Activated naive CD8-positive, alpha-beta T cell treated with anti-CD3 and anti-CD28 coated beads for 36 hours (primary cell): ENCODE measurements at regions not wholly inside any gene's neighbourhood (a gene's known extent, or its start where the extent isn't known, plus 50 kb on each side); places are given as distances from the start of the nearest gene placed in this dataset.
"Not testable (repeated sequence)": the region's sequence is repeated elsewhere in the genome, so short reads cannot be mapped to it uniquely, and the experiment has no call there.

Experiments
- DNase-seq: peaks from one replicate; pipeline ENCODE4 v3.0.0; 2021
- H3K27ac Mint-ChIP-seq: one replicate; pipeline ENCODE4 v1.8.0; 2022; ENCODE audit warnings: mild to moderate bottlenecking, moderate library complexity, mixed read lengths
- H3K27me3 Mint-ChIP-seq: one replicate; pipeline ENCODE4 v1.8.0; 2022; ENCODE audit warnings: mild to moderate bottlenecking, mixed read lengths
- H3K36me3 Mint-ChIP-seq: one replicate; pipeline ENCODE4 v1.8.0; 2021; ENCODE audit warnings: mild to moderate bottlenecking, mixed read lengths
- H3K4me1 Mint-ChIP-seq: one replicate; pipeline ENCODE4 v1.8.0; 2021; ENCODE audit warnings: mixed read lengths
- H3K4me3 Mint-ChIP-seq: one replicate; pipeline ENCODE4 v1.8.0; 2022; ENCODE audit warnings: mild to moderate bottlenecking, moderate library complexity, mixed read lengths
- H3K9me3 Mint-ChIP-seq: one replicate; pipeline ENCODE4 v1.8.0; 2022; ENCODE audit warnings: mixed read lengths

GRCh38 chr1:234899041-234899729, 229.5 kb downstream of the TOMM20 start:
- H3K9me3 Mint-ChIP-seq, result no peaks in the 10 kb centered on the region
- H3K27ac Mint-ChIP-seq, result no peak overlapping the region
- no peak for DNase-seq
- H3K4me1 Mint-ChIP-seq, result peaks cover 15% of the 10 kb centered on the region
- H3K4me3 Mint-ChIP-seq, result no peak overlapping the region
- no peaks in the 10 kb centered on the region for H3K36me3 Mint-ChIP-seq
- H3K27me3 Mint-ChIP-seq, result no peaks in the 10 kb centered on the region

- H3K27ac Mint-ChIP-seq, result no peak overlapping the region
- H3K9me3 Mint-ChIP-seq, result no peaks in the 10 kb centered on the region
- H3K27me3 Mint-ChIP-seq, result no peaks in the 10 kb centered on the region
- H3K4me3 Mint-ChIP-seq, result no peak overlapping the region
- no peak for DNase-seq
- H3K4me1 Mint-ChIP-seq, result peaks cover 21% of the 10 kb centered on the region
- no peaks in the 10 kb centered on the region for H3K36me3 Mint-ChIP-seq
These were observed 230.1 kb downstream of the TOMM20 start for GRCh38 chr1:234898455-234899033.

GRCh38 chr1:234897754-234898454, 230.7 kb downstream of the TOMM20 start:
- no peaks in the 10 kb centered on the region for H3K36me3 Mint-ChIP-seq
- no peak overlapping the region for H3K4me3 Mint-ChIP-seq
- no peaks in the 10 kb centered on the region for H3K27me3 Mint-ChIP-seq
- H3K4me1 Mint-ChIP-seq, result peaks cover 22% of the 10 kb centered on the region
- no peak for DNase-seq
- H3K27ac Mint-ChIP-seq, result no peak overlapping the region
- H3K9me3 Mint-ChIP-seq, result no peaks in the 10 kb centered on the region

GRCh38 chr1:234897390-234897749, 231.3 kb downstream of the TOMM20 start:
- Mint-ChIP-seq H3K36me3 (no peaks in the 10 kb centered on the region), H3K4me3 (no peak overlapping the region), H3K27ac (no peak overlapping the region), H3K9me3 (no peaks in the 10 kb centered on the region), H3K27me3 (no peaks in the 10 kb centered on the region), H3K4me1 (peaks cover 20% of the 10 kb centered on the region)
- DNase-seq, result no peak

- H3K4me1 Mint-ChIP-seq, result peaks cover 20% of the 10 kb centered on the region
These were observed 231.9 kb downstream of the TOMM20 start for GRCh38 chr1:234896477-234897389.

GRCh38 chr1:234893725-234894630, 234.7 kb downstream of the TOMM20 start:
- Mint-ChIP-seq H3K27ac (no peak overlapping the region), H3K4me1 (peaks cover 26% of the 10 kb centered on the region), H3K27me3 (peaks cover 4% of the 10 kb centered on the region), H3K4me3 (no peak overlapping the region), H3K9me3 (no peaks in the 10 kb centered on the region), H3K36me3 (no peaks in the 10 kb centered on the region)
- peak; percentile 23 for DNase-seq

More at GRCh38 chr1:234896477-234897389, 231.9 kb downstream of the TOMM20 start:
- no peak for DNase-seq
- Mint-ChIP-seq H3K9me3 (no peaks in the 10 kb centered on the region), H3K27me3 (no peaks in the 10 kb centered on the region), H3K27ac (no peak overlapping the region), H3K4me3 (no peak overlapping the region), H3K36me3 (no peaks in the 10 kb centered on the region)

- no peak for DNase-seq
- Mint-ChIP-seq H3K9me3 (peaks cover 2% of the 10 kb centered on the region), H3K27ac (no peak overlapping the region), H3K36me3 (no peaks in the 10 kb centered on the region), H3K4me1 (peaks cover 26% of the 10 kb centered on the region), H3K27me3 (peaks cover 4% of the 10 kb centered on the region), H3K4me3 (no peak overlapping the region)
These were observed 235.3 kb downstream of the TOMM20 start for GRCh38 chr1:234893359-234893724.

GRCh38 chr1:234892642-234893041, 236.0 kb downstream of the TOMM20 start:
- no peak overlapping the region for H3K4me3 Mint-ChIP-seq
- H3K9me3 Mint-ChIP-seq, result peaks cover 4% of the 10 kb centered on the region
- no peaks in the 10 kb centered on the region for H3K36me3 Mint-ChIP-seq
- no peak for DNase-seq
- no peak overlapping the region for H3K27ac Mint-ChIP-seq
- H3K27me3 Mint-ChIP-seq, result peaks cover 4% of the 10 kb centered on the region
- H3K4me1 Mint-ChIP-seq, result peaks cover 26% of the 10 kb centered on the region

GRCh38 chr1:234891427-234891826, 237.2 kb downstream of the TOMM20 start:
- H3K4me3 Mint-ChIP-seq, result no peak overlapping the region
- H3K27me3 Mint-ChIP-seq, result peaks cover 4% of the 10 kb centered on the region
- no peak overlapping the region for H3K27ac Mint-ChIP-seq
- H3K36me3 Mint-ChIP-seq, result no peaks in the 10 kb centered on the region
- H3K4me1 Mint-ChIP-seq, result peaks cover 30% of the 10 kb centered on the region
- H3K9me3 Mint-ChIP-seq, result peaks cover 4% of the 10 kb centered on the region
- no peak for DNase-seq

- Mint-ChIP-seq H3K4me1 (peaks cover 30% of the 10 kb centered on the region), H3K9me3 (peaks cover 4% of the 10 kb centered on the region), H3K36me3 (no peaks in the 10 kb centered on the region), H3K27me3 (peaks cover 4% of the 10 kb centered on the region), H3K27ac (no peak overlapping the region), H3K4me3 (no peak overlapping the region)
- DNase-seq, result no peak
These were observed 239.0 kb downstream of the TOMM20 start for GRCh38 chr1:234889643-234890042.

- H3K4me3 Mint-ChIP-seq, DNase-seq, H3K36me3 Mint-ChIP-seq, H3K27ac Mint-ChIP-seq, H3K9me3 Mint-ChIP-seq, H3K27me3 Mint-ChIP-seq: not testable (repeated sequence)
- peaks cover 18% of the 10 kb centered on the region for H3K4me1 Mint-ChIP-seq
These were observed 240.4 kb downstream of the TOMM20 start for GRCh38 chr1:234888247-234888646.

- Mint-ChIP-seq H3K27ac (no peak overlapping the region), H3K27me3 (peaks cover 4% of the 10 kb centered on the region), H3K4me3 (no peak overlapping the region), H3K36me3 (no peaks in the 10 kb centered on the region), H3K4me1 (peaks cover 22% of the 10 kb centered on the region), H3K9me3 (peaks cover 7% of the 10 kb centered on the region)
- no peak for DNase-seq
These were observed 241.4 kb downstream of the TOMM20 start for GRCh38 chr1:234887016-234887900.

- peaks cover 31% of the 10 kb centered on the region for H3K4me1 Mint-ChIP-seq
- DNase-seq, result no peak
- peaks cover 4% of the 10 kb centered on the region for H3K27me3 Mint-ChIP-seq
- H3K9me3 Mint-ChIP-seq, result peaks cover 7% of the 10 kb centered on the region
- no peak overlapping the region for H3K4me3 Mint-ChIP-seq
- no peaks in the 10 kb centered on the region for H3K36me3 Mint-ChIP-seq
- H3K27ac Mint-ChIP-seq, result no peak overlapping the region
These were observed 242.3 kb downstream of the TOMM20 start for GRCh38 chr1:234886081-234886984.
